K562 (cell line): ENCODE measurements at regions not wholly inside any gene's neighbourhood (a gene's known extent, or its start where the extent isn't known, plus 50 kb on each side); places are given as distances from the start of the nearest gene placed in this dataset.

Source experiments
- ATAC-seq: fragments of 200-7000 bp; cut with Tn5 transposase; 3 replicates; pipeline ENCODE4 v1.9.1; 2020; ENCODE audit warnings: moderate library complexity
- BruUV-seq: library from RNA; stranded (reverse); fragments of 400-500 nt; replicated peaks from 2 replicates; lab custom pipeline; 2021; lab: Mats Ljungman, UMichigan
- CTCF ChIA-PET: fragments of 300-600 bp; formaldehyde crosslinking; extraction: SDS; loops from one replicate; lab custom pipeline; 2021; ENCODE audit warnings: low intra/inter-chr PET ratio; lab: Yijun Ruan, JAX
- POLR2A ChIA-PET: fragments of 300-600, 350-650 bp; sonication (Branson Sonifier 250); formaldehyde crosslinking; extraction: SDS; loops from one replicate; lab custom pipeline; 2021; ENCODE audit warnings: antibody characterized with exemption, inconsistent platforms; lab: Yijun Ruan, JAX
- DNase-seq, 4 experiments: peaks; one replicate each; pipeline versions ENCODE4 v3.0.0 to v3.0.0-alpha.2; 2011 to 2018; ENCODE audit warnings: low spot score in 3 of 4, mixed read lengths in 3 of 4; ENCODE audit errors: extremely low read depth in 1 of 4
- FAIRE-seq: peaks from 2 replicates; lab custom pipeline; 2011; peaks lifted over from hg19 to GRCh38; lab: Jason Lieb, UNC
- H2AFZ ChIP-seq: 2 replicates; pipeline ENCODE4 v1.6.0; 2011; ENCODE audit warnings: low read depth, low read length, control low read depth, inconsistent platforms
- H3K27ac ChIP-seq: fragments of 200-600 bp; 3 replicates; pipeline ENCODE4 v1.8.0; 2011; ENCODE audit warnings: low read depth, mild to moderate bottlenecking, control low read depth, inconsistent platforms, low read length, moderate library complexity, mixed read lengths; ENCODE audit errors: extremely low read depth
- H3K27me3 ChIP-seq, 2 experiments: fragments of 300-600 bp in 1 of 2; 2 replicates in 1 of 2; 3 replicates in 1 of 2; pipeline versions ENCODE4 v1.6.0 to v1.8.0; 2011; ENCODE audit warnings: inconsistent platforms in 2 of 2, low read length in 2 of 2, mild to moderate bottlenecking in 1 of 2, mixed read lengths in 1 of 2, moderate library complexity in 1 of 2; ENCODE audit not compliant: control insufficient read depth in 2 of 2, insufficient read depth in 2 of 2
- H3K36me3 ChIP-seq: fragments of 300-600 bp; 3 replicates; pipeline ENCODE4 v1.8.0; 2011; ENCODE audit warnings: mild to moderate bottlenecking, low read length, inconsistent platforms; ENCODE audit not compliant: control insufficient read depth, insufficient read depth
- H3K4me1 ChIP-seq, 2 experiments: fragments of 200-600 bp in 1 of 2; replicated peaks in 1 of 2; 2 replicates in 1 of 2; 3 replicates in 1 of 2; pipeline versions ENCODE4 v1.5.1 to v1.8.0; 2011; ENCODE audit warnings: inconsistent platforms in 2 of 2, low read length in 2 of 2, mild to moderate bottlenecking in 1 of 2, mixed read lengths in 1 of 2, moderate library complexity in 1 of 2; ENCODE audit not compliant: control insufficient read depth in 2 of 2, insufficient read depth in 2 of 2
- H3K4me2 ChIP-seq: 2 replicates; pipeline ENCODE4 v1.6.1; 2011; ENCODE audit warnings: low read length, control low read depth, inconsistent platforms, mixed read lengths; ENCODE audit not compliant: insufficient read depth
- H3K4me3 ChIP-seq: fragments of 200-600 bp; sonication (generic), shearing (Covaris generic); 2 replicates; pipeline ENCODE4 v1.5.1; 2016; ENCODE audit warnings: control low read depth, inconsistent platforms
- H3K79me2 ChIP-seq: fragments of 200-600 bp; 3 replicates; pipeline ENCODE4 v1.8.0; 2011; ENCODE audit warnings: low read length, inconsistent platforms; ENCODE audit not compliant: control insufficient read depth, insufficient read depth
- H3K9ac ChIP-seq, 2 experiments: 2 replicates each; pipeline versions ENCODE4 v1.6.0 to v1.6.1; 2011; ENCODE audit warnings: low read depth in 2 of 2, low read length in 2 of 2, control low read depth in 1 of 2, inconsistent platforms in 1 of 2, mild to moderate bottlenecking in 1 of 2, mixed read lengths in 1 of 2; ENCODE audit not compliant: insufficient read depth in 1 of 2
- H3K9me1 ChIP-seq: one replicate; pipeline ENCODE4 v1.6.0; 2011; ENCODE audit warnings: inconsistent platforms, mild to moderate bottlenecking, low read length, moderate library complexity; ENCODE audit not compliant: control insufficient read depth, insufficient read depth
- H3K9me3 ChIP-seq: replicated peaks from 2 replicates; pipeline ENCODE4 v1.5.1; 2011; ENCODE audit warnings: low read depth, low read length, inconsistent platforms; ENCODE audit not compliant: control insufficient read depth, insufficient read depth
- H4K20me1 ChIP-seq: replicated peaks from 2 replicates; pipeline ENCODE4 v1.6.1; 2011; ENCODE audit warnings: low read length, inconsistent platforms, mixed read lengths; ENCODE audit not compliant: control insufficient read depth, insufficient read depth
- ATF7 ChIP-seq: fragments of 450-650 bp; IDR thresholded peaks from 2 replicates; pipeline ENCODE4 v1.7.1; 2014; ENCODE audit warnings: mild to moderate bottlenecking, moderate library complexity
- BMI1 ChIP-seq: fragments of 150-350 bp; IDR thresholded peaks from 2 replicates; pipeline ENCODE4 v1.6.1; 2014; ENCODE audit warnings: low read length
- NR4A1 ChIP-seq, 2 experiments: fragments of 250-450 bp in 1 of 2; fragments of 450-650 bp in 1 of 2; sonication (Bioruptor Pico) in 1 of 2; IDR thresholded peaks; 2 replicates each; pipeline versions ENCODE4 v1.4.0 to v1.6.1; 2016 to 2020; ENCODE audit warnings: mild to moderate bottlenecking in 2 of 2, missing compliant biosample characterization in 1 of 2, missing genetic modification characterization in 1 of 2, moderate library complexity in 1 of 2
- SRSF1 ChIP-seq: fragments of 200-400 bp; formaldehyde crosslinking; IDR thresholded peaks from 2 replicates; pipeline ENCODE4 v1.6.1; 2017; ENCODE audit warnings: mild to moderate bottlenecking, low read depth, low read length, moderate library complexity
- TCFL5 ChIP-seq: fragments of 250-450 bp; sonication (Bioruptor Pico); conservative IDR thresholded peaks from 2 replicates; pipeline ENCODE4 v1.6.1; 2021; ENCODE audit warnings: mild to moderate bottlenecking, moderate library complexity, matching md5 sums
- ZNF12 ChIP-seq: sonication (generic); formaldehyde crosslinking; IDR thresholded peaks from 2 replicates; pipeline ENCODE4 v1.4.0; 2020; ENCODE audit warnings: mild to moderate bottlenecking, missing genetic modification reagents
- ZNF57 ChIP-seq: fragments of 450-650 bp; formaldehyde crosslinking; IDR thresholded peaks from 2 replicates; pipeline ENCODE4 v1.4.0; 2020; ENCODE audit warnings: mild to moderate bottlenecking, moderate library complexity
- in situ Hi-C: fragments of 300-500 bp; cut with MboI; formaldehyde crosslinking; loops from 4 replicates; pipeline ENCODE4 v1.15.0; 2018; ENCODE audit warnings: inconsistent platforms, mixed read lengths
- intact Hi-C: fragments of 100-400 bp; cut with micrococcal nuclease; formaldehyde crosslinking; loops from 2 replicates; pipeline ENCODE4 v1.14.2; 2022
- TF ChIP-seq, protein P1 (sequence below): fragments of 250-450 bp; sonication (Bioruptor Pico); IDR thresholded peaks from 2 replicates; pipeline ENCODE4 v1.9.0; 2021; ENCODE audit warnings: mild to moderate bottlenecking, inconsistent platforms
- TF ChIP-seq, protein P2 (sequence below): fragments of 450-650 bp; IDR thresholded peaks from 2 replicates; pipeline ENCODE4 v1.6.1; 2018; ENCODE audit warnings: mild to moderate bottlenecking, low read depth; ENCODE audit not compliant: partially characterized antibody
- TF ChIP-seq, protein P3 (sequence below): sonication (generic); IDR thresholded peaks from 2 replicates; pipeline ENCODE4 v1.6.1; 2016
- TF ChIP-seq, protein P4 (sequence below), 2 experiments: fragments of 200-800 bp in 1 of 2; sonication (Bioruptor generic) in 1 of 2; sonication (generic) in 1 of 2; formaldehyde crosslinking in 1 of 2; IDR thresholded peaks in 1 of 2; conservative IDR thresholded peaks in 1 of 2; 2 replicates each; pipeline versions ENCODE4 v1.5.0 to v1.6.1; 2016 to 2020; ENCODE audit warnings: missing compliant biosample characterization in 1 of 2, missing genetic modification characterization in 1 of 2, missing genetic modification reagents in 1 of 2
- TF ChIP-seq, protein P5 (sequence below): sonication (generic); formaldehyde crosslinking; IDR thresholded peaks from 2 replicates; pipeline ENCODE4 v1.8.1; 2023; ENCODE audit warnings: mild to moderate bottlenecking, missing genetic modification reagents

DNA sequence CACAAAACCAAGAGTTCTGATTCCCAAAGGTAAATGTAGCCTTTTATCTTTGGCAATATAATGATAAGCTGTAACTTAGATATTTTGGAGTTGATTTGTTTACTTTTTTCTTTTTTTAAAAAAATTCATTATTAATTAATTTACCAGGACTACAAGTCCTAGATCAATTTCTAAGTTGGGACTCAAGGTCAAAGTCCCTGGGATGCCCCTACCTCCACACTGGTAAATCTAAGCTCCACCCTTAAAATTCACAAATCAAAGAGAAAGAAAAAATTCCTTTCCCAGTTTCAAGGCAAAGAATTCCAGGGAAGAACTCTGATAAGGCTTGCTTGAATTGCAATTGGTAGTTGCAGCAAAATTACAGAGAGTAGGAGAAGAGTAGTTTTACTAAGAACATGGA is 71.3 kb downstream of the MDH1 start:
- POLR2A ChIA-PET = interaction anchor here (0.7 to 1.5 kb wide), 2 partner anchors 25 to 778 kb away, joined by 3 to 5 read pairs; no protein-coding TSS in a partner anchor
- in situ Hi-C loops = no loop called here
- TF ChIP-seq, protein P1, sequence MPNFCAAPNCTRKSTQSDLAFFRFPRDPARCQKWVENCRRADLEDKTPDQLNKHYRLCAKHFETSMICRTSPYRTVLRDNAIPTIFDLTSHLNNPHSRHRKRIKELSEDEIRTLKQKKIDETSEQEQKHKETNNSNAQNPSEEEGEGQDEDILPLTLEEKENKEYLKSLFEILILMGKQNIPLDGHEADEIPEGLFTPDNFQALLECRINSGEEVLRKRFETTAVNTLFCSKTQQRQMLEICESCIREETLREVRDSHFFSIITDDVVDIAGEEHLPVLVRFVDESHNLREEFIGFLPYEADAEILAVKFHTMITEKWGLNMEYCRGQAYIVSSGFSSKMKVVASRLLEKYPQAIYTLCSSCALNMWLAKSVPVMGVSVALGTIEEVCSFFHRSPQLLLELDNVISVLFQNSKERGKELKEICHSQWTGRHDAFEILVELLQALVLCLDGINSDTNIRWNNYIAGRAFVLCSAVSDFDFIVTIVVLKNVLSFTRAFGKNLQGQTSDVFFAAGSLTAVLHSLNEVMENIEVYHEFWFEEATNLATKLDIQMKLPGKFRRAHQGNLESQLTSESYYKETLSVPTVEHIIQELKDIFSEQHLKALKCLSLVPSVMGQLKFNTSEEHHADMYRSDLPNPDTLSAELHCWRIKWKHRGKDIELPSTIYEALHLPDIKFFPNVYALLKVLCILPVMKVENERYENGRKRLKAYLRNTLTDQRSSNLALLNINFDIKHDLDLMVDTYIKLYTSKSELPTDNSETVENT = no peak
- TF ChIP-seq ZNF12 (no peak), ZNF57 (CRISPR knock-in tag) (no peak), SRSF1 (no peak), NR4A1 (CRISPR knock-in tag; IDR thresholded peaks at IDR 0.05) (no peak), NR4A1 (tag; IDR thresholded peaks at IDR 0.05) (no peak), TCFL5 (CRISPR knock-in tag) (no peak), ATF7 (no peak), BMI1 (no peak)
- TF ChIP-seq, protein P2, sequence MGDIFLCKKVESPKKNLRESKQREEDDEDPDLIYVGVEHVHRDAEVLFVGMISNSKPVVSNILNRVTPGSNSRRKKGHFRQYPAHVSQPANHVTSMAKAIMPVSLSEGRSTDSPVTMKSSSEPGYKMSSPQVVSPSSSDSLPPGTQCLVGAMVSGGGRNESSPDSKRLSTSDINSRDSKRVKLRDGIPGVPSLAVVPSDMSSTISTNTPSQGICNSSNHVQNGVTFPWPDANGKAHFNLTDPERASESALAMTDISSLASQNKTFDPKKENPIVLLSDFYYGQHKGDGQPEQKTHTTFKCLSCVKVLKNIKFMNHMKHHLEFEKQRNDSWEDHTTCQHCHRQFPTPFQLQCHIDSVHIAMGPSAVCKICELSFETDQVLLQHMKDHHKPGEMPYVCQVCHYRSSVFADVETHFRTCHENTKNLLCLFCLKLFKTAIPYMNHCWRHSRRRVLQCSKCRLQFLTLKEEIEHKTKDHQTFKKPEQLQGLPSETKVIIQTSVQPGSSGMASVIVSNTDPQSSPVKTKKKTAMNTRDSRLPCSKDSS = no peak
- TF ChIP-seq, protein P3, sequence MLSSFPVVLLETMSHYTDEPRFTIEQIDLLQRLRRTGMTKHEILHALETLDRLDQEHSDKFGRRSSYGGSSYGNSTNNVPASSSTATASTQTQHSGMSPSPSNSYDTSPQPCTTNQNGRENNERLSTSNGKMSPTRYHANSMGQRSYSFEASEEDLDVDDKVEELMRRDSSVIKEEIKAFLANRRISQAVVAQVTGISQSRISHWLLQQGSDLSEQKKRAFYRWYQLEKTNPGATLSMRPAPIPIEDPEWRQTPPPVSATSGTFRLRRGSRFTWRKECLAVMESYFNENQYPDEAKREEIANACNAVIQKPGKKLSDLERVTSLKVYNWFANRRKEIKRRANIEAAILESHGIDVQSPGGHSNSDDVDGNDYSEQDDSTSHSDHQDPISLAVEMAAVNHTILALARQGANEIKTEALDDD = no peak
- TF ChIP-seq, protein P4, sequence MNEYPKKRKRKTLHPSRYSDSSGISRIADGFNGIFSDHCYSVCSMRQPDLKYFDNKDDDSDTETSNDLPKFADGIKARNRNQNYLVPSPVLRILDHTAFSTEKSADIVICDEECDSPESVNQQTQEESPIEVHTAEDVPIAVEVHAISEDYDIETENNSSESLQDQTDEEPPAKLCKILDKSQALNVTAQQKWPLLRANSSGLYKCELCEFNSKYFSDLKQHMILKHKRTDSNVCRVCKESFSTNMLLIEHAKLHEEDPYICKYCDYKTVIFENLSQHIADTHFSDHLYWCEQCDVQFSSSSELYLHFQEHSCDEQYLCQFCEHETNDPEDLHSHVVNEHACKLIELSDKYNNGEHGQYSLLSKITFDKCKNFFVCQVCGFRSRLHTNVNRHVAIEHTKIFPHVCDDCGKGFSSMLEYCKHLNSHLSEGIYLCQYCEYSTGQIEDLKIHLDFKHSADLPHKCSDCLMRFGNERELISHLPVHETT (CRISPR knock-in tag; conservative IDR thresholded peaks at IDR 0.05 in 1 of 2, IDR thresholded peaks at IDR 0.05 in 1 of 2) = no peak
- TF ChIP-seq, protein P5, sequence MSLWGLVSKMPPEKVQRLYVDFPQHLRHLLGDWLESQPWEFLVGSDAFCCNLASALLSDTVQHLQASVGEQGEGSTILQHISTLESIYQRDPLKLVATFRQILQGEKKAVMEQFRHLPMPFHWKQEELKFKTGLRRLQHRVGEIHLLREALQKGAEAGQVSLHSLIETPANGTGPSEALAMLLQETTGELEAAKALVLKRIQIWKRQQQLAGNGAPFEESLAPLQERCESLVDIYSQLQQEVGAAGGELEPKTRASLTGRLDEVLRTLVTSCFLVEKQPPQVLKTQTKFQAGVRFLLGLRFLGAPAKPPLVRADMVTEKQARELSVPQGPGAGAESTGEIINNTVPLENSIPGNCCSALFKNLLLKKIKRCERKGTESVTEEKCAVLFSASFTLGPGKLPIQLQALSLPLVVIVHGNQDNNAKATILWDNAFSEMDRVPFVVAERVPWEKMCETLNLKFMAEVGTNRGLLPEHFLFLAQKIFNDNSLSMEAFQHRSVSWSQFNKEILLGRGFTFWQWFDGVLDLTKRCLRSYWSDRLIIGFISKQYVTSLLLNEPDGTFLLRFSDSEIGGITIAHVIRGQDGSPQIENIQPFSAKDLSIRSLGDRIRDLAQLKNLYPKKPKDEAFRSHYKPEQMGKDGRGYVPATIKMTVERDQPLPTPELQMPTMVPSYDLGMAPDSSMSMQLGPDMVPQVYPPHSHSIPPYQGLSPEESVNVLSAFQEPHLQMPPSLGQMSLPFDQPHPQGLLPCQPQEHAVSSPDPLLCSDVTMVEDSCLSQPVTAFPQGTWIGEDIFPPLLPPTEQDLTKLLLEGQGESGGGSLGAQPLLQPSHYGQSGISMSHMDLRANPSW (CRISPR knock-in tag) = no peak

More for the DNA sequence above, 71.3 kb downstream of the MDH1 start:
- BruUV-seq = no TSS peak
- Histone ChIP-seq H3K4me2 (no peak overlapping the region), H3K79me2 (no peaks in the 10 kb centered on the region), H3K9me3 (no peaks in the 10 kb centered on the region), H3K9ac (no peak overlapping the region), H3K9me1 (no peaks in the 10 kb centered on the region), H3K4me3 (no peak overlapping the region), H2AFZ (no peak overlapping the region), H4K20me1 (no peaks in the 10 kb centered on the region), H3K27me3 (peaks cover 6 to 14% of the 10 kb centered on the region in 2 experiments; a peak in 4 of 5 replicates), H3K36me3 (no peaks in the 10 kb centered on the region), H3K27ac (no peak overlapping the region), H3K4me1 (no peaks in the 10 kb centered on the region)
- CTCF ChIA-PET = no interaction called here
- ATAC-seq = no peak
- no peak for FAIRE-seq
- DNase-seq = no peak
- intact Hi-C loops = no loop called here
